Keratinocyte (primary cell): ENCODE measurements at regions not wholly inside any gene's neighbourhood (a gene's known extent, or its start where the extent isn't known, plus 50 kb on each side); places are given as distances from the start of the nearest gene placed in this dataset.

ENCODE experiments used
- DNase-seq: peaks from one replicate; pipeline ENCODE4 v3.0.0-alpha.2; 2011; ENCODE audit warnings: low read depth, missing footprints, low spot score
- FAIRE-seq: peaks from 2 replicates; lab custom pipeline; 2011; peaks lifted over from hg19 to GRCh38; lab: Jason Lieb, UNC
- H2AFZ ChIP-seq: 2 replicates; pipeline ENCODE4 v1.6.0; 2012; ENCODE audit warnings: low read length, control low read depth, inconsistent platforms; ENCODE audit not compliant: control insufficient read depth
- H3K27ac ChIP-seq: 2 replicates; pipeline ENCODE4 v1.5.1; 2011; ENCODE audit warnings: low read length; ENCODE audit not compliant: control insufficient read depth, insufficient read depth
- H3K27me3 ChIP-seq: 3 replicates; pipeline ENCODE4 v1.6.0; 2011; ENCODE audit warnings: low read length; ENCODE audit not compliant: control insufficient read depth, insufficient read depth; ENCODE audit errors: extremely low read depth
- H3K36me3 ChIP-seq, 2 experiments: 2 replicates in 1 of 2; 3 replicates in 1 of 2; pipeline ENCODE4 v1.5.1; 2011; ENCODE audit warnings: low read length in 2 of 2, mild to moderate bottlenecking in 1 of 2; ENCODE audit not compliant: control insufficient read depth in 2 of 2, insufficient read depth in 2 of 2; ENCODE audit errors: extremely low read depth in 1 of 2
- H3K4me1 ChIP-seq: 3 replicates; pipeline ENCODE4 v1.5.1; 2011; ENCODE audit warnings: low read length; ENCODE audit not compliant: control insufficient read depth, insufficient read depth; ENCODE audit errors: extremely low read depth
- H3K4me2 ChIP-seq: 3 replicates; pipeline ENCODE4 v1.6.0; 2011; ENCODE audit warnings: low read depth, low read length; ENCODE audit not compliant: control insufficient read depth, insufficient read depth; ENCODE audit errors: extremely low read depth
- H3K4me3 ChIP-seq, 3 experiments: fragments of 200-600 bp in 1 of 3; sonication (generic) in 1 of 3; 2 replicates in 2 of 3; 3 replicates in 1 of 3; pipeline ENCODE4 v1.5.1; 2011 to 2016; ENCODE audit warnings: low read length in 3 of 3, mild to moderate bottlenecking in 3 of 3, control low read depth in 2 of 3, inconsistent platforms in 1 of 3, low read depth in 1 of 3, mixed read lengths in 1 of 3, mixed run types in 1 of 3, moderate library complexity in 1 of 3; ENCODE audit not compliant: control insufficient read depth in 2 of 3, insufficient read depth in 2 of 3; ENCODE audit errors: extremely low read depth in 1 of 3
- H3K79me2 ChIP-seq: 2 replicates; pipeline ENCODE4 v1.6.0; 2012; ENCODE audit warnings: low read length; ENCODE audit not compliant: control insufficient read depth, insufficient read depth
- H3K9ac ChIP-seq: 3 replicates; pipeline ENCODE4 v1.6.0; 2011; ENCODE audit warnings: low read length; ENCODE audit not compliant: control insufficient read depth, insufficient read depth; ENCODE audit errors: extremely low read depth
- H3K9me1 ChIP-seq: 3 replicates; pipeline ENCODE4 v1.6.0; 2011; ENCODE audit warnings: low read length; ENCODE audit not compliant: control insufficient read depth, insufficient read depth; ENCODE audit errors: extremely low read depth
- H3K9me3 ChIP-seq: 2 replicates; pipeline ENCODE4 v1.5.1; 2012; ENCODE audit warnings: low read depth, low read length; ENCODE audit not compliant: control insufficient read depth
- H4K20me1 ChIP-seq: 3 replicates; pipeline ENCODE4 v1.6.0; 2011; ENCODE audit warnings: low read length; ENCODE audit not compliant: control insufficient read depth, insufficient read depth; ENCODE audit errors: extremely low read depth
- EZH2 ChIP-seq: IDR thresholded peaks from one replicate; pipeline ENCODE4 v1.6.1; 2012; ENCODE audit warnings: inconsistent platforms, mild to moderate bottlenecking, low read length, moderate library complexity
- dilution Hi-C: fragments of 300-500 bp; cut with MboI; formaldehyde crosslinking; loops from one replicate; pipeline ENCODE4 v1.7.0; 2020; ENCODE audit warnings: low sequenced_read_pairs; ENCODE audit not compliant: extremely low pct_ligation_motif_present
- TF ChIP-seq, protein P1 (sequence below), 3 experiments: IDR thresholded peaks in 1 of 3; conservative IDR thresholded peaks in 1 of 3; optimal IDR thresholded peaks in 1 of 3; 2 replicates in 2 of 3; 3 replicates in 1 of 3; pipeline versions ENCODE3 to v1.5.1; 2011; ENCODE audit warnings: low read length in 3 of 3, mild to moderate bottlenecking in 3 of 3, moderate library complexity in 2 of 3, control low read depth in 1 of 3, inconsistent platforms in 1 of 3; ENCODE audit not compliant: insufficient read depth in 2 of 3; ENCODE audit errors: extremely low read depth in 1 of 3

GRCh38 chrX:113009837-113010236 is 169.2 kb upstream of the AMOT start:
- DNase-seq (no peak), FAIRE-seq (no peak)
- dilution Hi-C loops = no loop called here
- H3K9me1 ChIP-seq = no peaks in the 10 kb centered on the region
- H3K79me2 ChIP-seq = no peaks in the 10 kb centered on the region
- H3K9ac ChIP-seq = no peak overlapping the region
- TF ChIP-seq EZH2 = no peak
- TF ChIP-seq, protein P1, sequence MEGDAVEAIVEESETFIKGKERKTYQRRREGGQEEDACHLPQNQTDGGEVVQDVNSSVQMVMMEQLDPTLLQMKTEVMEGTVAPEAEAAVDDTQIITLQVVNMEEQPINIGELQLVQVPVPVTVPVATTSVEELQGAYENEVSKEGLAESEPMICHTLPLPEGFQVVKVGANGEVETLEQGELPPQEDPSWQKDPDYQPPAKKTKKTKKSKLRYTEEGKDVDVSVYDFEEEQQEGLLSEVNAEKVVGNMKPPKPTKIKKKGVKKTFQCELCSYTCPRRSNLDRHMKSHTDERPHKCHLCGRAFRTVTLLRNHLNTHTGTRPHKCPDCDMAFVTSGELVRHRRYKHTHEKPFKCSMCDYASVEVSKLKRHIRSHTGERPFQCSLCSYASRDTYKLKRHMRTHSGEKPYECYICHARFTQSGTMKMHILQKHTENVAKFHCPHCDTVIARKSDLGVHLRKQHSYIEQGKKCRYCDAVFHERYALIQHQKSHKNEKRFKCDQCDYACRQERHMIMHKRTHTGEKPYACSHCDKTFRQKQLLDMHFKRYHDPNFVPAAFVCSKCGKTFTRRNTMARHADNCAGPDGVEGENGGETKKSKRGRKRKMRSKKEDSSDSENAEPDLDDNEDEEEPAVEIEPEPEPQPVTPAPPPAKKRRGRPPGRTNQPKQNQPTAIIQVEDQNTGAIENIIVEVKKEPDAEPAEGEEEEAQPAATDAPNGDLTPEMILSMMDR (optimal IDR thresholded peaks at IDR 0.05 in 1 of 3, IDR thresholded peaks at IDR 0.05 in 1 of 3, conservative IDR thresholded peaks at IDR 0.05 in 1 of 3; ENCODE audit: extremely low read depth in 1 of 3, insufficient read depth in 2 of 3, low read length in 3 of 3) = no peak
- H3K9me3 ChIP-seq = peaks cover 2% of the 10 kb centered on the region
- H4K20me1 ChIP-seq = no peaks in the 10 kb centered on the region
- no peak overlapping the region for H3K4me2 ChIP-seq
- H3K4me3 ChIP-seq = no peak overlapping the region
- no peaks in the 10 kb centered on the region for H3K27me3 ChIP-seq
- no peak overlapping the region for H3K27ac ChIP-seq
- H2AFZ ChIP-seq = no peak overlapping the region
- no peaks in the 10 kb centered on the region for H3K36me3 ChIP-seq
- H3K4me1 ChIP-seq = no peaks in the 10 kb centered on the region

GRCh38 chrX:113009029-113009428 is 168.4 kb upstream of the AMOT start:
- FAIRE-seq = no peak
- dilution Hi-C loops = no loop called here

More at GRCh38 chrX:113009029-113009428, 168.4 kb upstream of the AMOT start:
- Histone ChIP-seq H3K27me3 (no peaks in the 10 kb centered on the region), H3K36me3 (no peaks in the 10 kb centered on the region), H3K4me2 (no peak overlapping the region), H3K27ac (no peak overlapping the region), H3K9me1 (no peaks in the 10 kb centered on the region), H2AFZ (no peak overlapping the region), H3K4me3 (no peak overlapping the region), H3K79me2 (no peaks in the 10 kb centered on the region), H3K9me3 (peaks cover 2% of the 10 kb centered on the region), H4K20me1 (no peaks in the 10 kb centered on the region), H3K4me1 (no peaks in the 10 kb centered on the region), H3K9ac (no peak overlapping the region)
- no peak for TF ChIP-seq EZH2
- TF ChIP-seq, protein P1 (optimal IDR thresholded peaks at IDR 0.05 in 1 of 3, IDR thresholded peaks at IDR 0.05 in 1 of 3, conservative IDR thresholded peaks at IDR 0.05 in 1 of 3; ENCODE audit: extremely low read depth in 1 of 3, insufficient read depth in 2 of 3, low read length in 3 of 3) = no peak
- no peak for DNase-seq
